ENCODE measurements at regions not wholly inside any gene's neighbourhood (a gene's known extent, or its start where the extent isn't known, plus 50 kb on each side); places are given as distances from the start of the nearest gene placed in this dataset.

- DNase-seq: no peak
Observed at GRCh38 chr3:40827942-40828688, 303.4 kb downstream of the ZNF621 start.

- DNase-seq: no peak
Observed at GRCh38 chr3:40828741-40829415, 304.1 kb downstream of the ZNF621 start.

- no peak for DNase-seq
Observed at GRCh38 chr3:40829876-40830275, 305.1 kb downstream of the ZNF621 start.

DNA sequence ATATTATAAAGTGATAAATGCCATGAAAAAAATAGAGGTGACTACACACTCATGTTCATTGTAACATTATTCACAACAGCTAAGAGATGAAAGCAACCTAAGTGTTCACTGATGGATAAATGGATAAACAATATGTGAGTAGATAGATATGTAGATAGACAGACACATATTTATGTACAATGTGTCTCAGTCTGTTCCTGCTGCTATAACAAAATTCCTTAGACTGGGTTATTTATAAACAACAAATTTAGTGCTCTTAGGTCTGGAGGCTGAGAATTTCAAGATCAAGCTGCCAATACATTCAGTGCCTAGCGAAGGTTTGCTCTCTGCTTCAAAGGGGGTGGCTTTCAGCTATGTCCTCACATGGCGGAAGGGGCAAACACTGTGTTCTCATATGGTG lies 312.5 kb downstream of the ZNF621 start:
- DNase-seq: no peak

- no peak for DNase-seq
Observed at GRCh38 chr3:40841131-40841530, 316.4 kb downstream of the ZNF621 start.

- no peak for DNase-seq
Observed at GRCh38 chr3:40841570-40842109, 316.9 kb downstream of the ZNF621 start.

DNA sequence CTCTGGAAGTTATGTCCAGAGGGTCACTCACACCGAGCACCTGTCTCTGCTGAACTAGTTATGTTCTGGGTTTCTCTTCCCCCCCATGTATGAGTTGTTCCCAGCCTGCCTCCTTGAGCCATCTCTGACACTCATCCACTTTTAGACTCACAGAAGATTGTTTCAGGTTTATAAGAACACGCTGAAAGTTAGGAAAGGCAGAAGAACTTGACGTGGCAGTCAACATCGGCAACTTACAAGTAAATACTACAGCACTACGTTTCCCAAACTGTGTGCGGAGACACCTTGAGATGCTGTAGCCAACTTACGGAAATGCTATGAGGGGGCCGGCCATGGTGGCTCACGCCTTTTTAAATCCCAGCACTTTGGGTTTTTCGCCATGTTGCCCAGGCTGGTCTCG lies 318.0 kb downstream of the ZNF621 start:
- DNase-seq: no peak

DNA sequence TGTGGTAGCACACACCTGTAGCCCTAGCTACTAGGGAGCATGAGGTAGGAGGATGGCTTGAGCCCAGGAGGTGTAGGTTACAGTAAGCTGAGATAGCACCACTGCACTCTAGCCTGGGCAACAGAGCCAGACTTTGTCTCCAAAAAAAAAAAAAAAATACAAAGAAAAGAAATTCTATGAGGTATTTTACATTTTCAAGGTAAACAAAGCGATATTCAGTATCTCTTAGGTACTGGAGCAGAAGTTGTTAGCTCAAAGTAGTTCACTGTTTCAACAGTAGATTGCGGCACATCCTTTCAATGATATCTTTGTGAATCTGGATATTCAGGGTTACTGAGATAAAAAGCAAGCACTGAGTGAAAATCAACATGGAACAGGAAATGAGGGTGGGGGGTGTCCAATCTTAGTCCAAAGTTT lies 318.5 kb downstream of the ZNF621 start:
- DNase-seq: no peak

- no peak for DNase-seq
Observed at GRCh38 chr3:40843851-40844548, 319.2 kb downstream of the ZNF621 start.

- no peak for DNase-seq
Observed at GRCh38 chr3:40844896-40845295, 320.1 kb downstream of the ZNF621 start.

DNA sequence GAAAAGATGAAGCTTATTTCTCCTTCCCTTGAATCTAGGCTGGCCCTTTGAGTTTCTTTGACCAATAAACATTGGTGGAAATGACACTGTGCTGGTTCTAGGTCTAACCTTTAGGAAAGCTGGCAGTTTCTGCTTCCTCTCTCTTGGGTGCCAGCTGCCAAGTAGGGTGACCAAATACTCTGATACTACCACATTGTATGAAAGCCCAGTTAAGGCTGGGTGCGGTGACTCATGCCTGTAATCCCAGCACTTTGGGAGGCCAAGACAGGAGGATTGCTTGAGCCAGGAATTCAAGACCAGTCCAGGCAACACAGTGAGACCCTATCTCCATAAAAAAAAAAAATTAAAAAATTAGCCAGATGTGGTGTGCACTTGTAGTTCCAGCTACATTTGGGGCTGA lies 320.7 kb downstream of the ZNF621 start:
- no peak for DNase-seq

- no peak for DNase-seq
Observed at GRCh38 chr3:40845916-40846315, 321.2 kb downstream of the ZNF621 start.

DNA sequence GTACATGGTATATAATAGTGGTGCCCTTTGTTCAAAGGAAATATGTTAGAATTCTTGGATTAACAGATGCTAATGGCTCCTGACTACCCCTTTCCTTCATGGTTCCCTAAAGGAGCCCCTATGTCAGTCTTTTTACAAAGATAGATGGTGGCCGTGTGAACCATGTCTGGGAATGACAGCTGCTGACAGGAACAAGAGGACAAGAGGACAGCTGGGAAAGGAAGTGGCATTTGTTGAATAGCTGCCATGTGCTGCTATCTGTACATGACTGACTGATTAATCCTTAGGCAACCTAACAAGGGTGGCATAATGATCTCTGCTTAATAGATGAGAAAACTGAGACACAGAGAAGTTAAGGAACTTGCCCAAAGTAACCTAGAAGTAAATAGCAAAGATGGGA lies 321.7 kb downstream of the ZNF621 start:
- no peak for DNase-seq

DNA sequence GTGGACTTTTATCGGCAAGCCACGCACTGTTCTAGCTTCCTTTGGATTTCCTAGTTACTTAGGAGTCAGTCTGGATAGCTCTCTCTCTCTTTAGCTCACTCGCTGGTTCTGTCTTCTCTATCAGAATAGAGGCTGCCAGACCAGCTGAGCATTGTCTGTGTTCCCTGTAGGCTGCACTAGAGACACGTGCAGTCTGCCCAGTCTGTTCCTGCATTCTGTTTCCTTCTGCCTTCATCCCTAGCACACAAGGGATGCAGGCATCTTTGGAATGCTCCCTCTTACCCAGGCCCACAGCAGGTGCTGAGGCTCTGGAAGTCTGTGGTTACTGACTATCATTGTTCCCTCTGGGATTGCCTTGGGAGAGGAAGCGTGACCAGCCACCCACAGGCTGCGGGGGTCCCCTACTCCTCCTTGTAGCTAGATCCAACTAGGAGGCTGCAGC lies 322.8 kb downstream of the ZNF621 start:
- DNase-seq: no peak

DNA sequence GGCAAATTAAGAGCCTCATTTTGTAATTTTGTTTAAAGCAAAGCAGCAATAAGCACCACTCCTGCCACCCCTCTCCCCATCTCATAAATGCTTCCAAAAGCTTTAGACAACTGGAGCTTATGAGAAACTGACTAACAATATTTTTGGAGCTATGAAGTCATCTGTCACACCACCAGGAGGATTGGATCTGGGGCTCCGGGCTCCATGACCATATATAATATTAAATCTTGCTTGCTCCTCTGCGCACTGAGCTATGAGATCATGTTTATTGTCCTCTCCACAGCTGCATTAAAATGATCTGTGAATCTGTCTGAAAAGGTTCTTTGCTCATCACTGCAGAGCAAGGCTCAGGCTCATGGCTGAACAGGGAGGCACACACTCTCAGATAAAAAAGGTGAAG lies 323.7 kb downstream of the ZNF621 start:
- DNase-seq: no peak

GRCh38 chr3:40850861-40851260 lies 326.1 kb downstream of the ZNF621 start:
- no peak for DNase-seq

- DNase-seq: no peak
Observed at GRCh38 chr3:40851836-40852235, 327.1 kb downstream of the ZNF621 start.

GRCh38 chr3:40852712-40853111 lies 328.0 kb downstream of the ZNF621 start:
- no peak for DNase-seq

- DNase-seq: no peak
Observed at GRCh38 chr3:40853474-40853873, 328.7 kb downstream of the ZNF621 start.

- no peak for DNase-seq
Observed at GRCh38 chr3:40855871-40856270, 331.1 kb downstream of the ZNF621 start.

DNA sequence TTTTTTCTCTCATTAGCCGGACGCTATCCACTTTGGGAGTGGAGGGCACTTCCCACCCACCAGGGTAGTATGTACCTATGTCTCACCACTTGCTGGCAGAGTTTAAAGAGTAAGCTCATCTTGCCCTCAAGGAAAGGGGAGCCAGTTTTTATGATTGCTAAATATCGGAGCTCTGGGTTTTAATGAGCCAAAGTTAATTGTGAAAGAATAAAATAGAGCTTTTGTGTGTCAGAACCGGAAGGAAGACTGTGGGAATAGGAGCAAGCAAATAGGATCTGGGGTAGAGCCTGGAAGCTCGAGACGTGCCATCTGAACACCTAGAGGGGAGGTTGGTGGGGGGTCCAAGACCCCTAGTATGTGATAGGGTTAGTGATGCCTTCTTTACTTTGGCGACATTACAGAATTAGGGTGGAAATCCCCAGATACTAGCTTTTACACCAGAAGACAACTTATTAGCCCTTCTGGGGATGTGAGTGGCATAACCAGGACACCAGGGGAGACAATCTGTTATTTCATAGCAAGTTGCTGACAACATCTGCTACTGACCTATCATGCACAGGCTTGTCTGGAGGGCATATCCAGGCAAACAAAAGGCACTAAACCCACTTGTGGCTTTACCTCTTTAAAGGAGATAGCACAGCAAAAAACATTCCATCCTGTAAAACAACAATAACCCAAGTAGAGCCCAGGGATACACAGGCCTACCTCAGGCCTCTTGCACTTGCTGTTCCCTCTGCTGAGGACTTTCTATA lies 333.8 kb downstream of the ZNF621 start:
- DNase-seq: no peak

DNA sequence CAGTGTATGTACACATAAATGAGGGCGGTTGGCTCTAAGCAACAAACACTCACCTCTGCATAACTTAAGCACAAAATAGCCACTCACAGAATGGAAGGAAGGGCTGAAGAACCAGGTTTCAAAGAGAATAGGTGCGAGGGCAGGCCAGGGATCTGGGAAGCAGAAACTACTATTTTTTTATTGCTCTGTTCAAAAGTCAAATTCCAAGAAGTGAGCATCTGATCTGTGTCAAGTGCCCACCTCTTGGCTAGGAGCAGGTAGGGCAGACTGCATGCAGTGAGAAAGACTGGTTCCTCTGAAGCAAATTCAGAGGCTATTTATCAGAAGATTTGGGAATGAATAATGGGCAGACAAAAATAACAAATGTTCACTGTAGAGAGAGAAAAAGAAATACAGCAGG lies 336.4 kb upstream of the CTNNB1 start:
- DNase-seq: no peak

Measured in activated CD4-positive, alpha-beta T cell treated with anti-CD3 and anti-CD28 coated beads, Interleukin-2, amount 50 U/mL, for 4 hours (primary cell).